ENCODE measurements at regions not wholly inside any gene's neighbourhood (a gene's known extent, or its start where the extent isn't known, plus 50 kb on each side); places are given as distances from the start of the nearest gene placed in this dataset.

DNA sequence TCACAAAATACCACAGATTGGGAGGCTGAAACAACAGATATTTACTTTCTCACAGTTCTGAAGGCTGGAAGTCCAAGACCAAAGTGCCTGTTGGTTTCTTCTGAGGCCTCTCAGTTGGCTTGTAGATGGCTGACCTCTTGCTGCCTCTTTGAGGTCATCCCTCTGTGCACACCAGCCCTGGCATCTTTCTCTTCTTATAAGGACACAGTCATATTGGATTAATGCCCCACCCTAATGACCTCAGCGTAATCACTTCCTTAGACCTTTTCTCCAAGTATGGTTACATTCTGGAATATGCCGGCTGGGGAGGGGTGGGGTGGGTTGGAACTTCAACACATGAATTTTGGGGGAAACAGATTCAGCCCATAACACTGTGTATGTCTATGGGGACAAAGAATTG lies 116.2 kb upstream of the LNX1 start:
- Histone ChIP-seq H3K36me3 (ENCODE audit: control insufficient read depth in 2 of 2, insufficient read depth in 1 of 2, low read length in 2 of 2) (no peaks in the 10 kb centered on the region), H3K27ac (ENCODE audit: extremely low read depth, low read depth, low read length) (no peak overlapping the region), H3K9me3 (ENCODE audit: control insufficient read depth, insufficient read depth, low read depth, low read length) (no peaks in the 10 kb centered on the region), H3K4me1 (ENCODE audit: control insufficient read depth, insufficient read depth, low read length) (peaks cover 5% of the 10 kb centered on the region), H3K4me3 (ENCODE audit: low read depth, low read length) (no peak overlapping the region)
- POLR2A ChIA-PET = no interaction called here
- TF ChIP-seq HOXC10 (CRISPR knock-in tag; IDR thresholded peaks at IDR 0.05) (no peak), ZNF133 (tag by site-specific recombination; IDR thresholded peaks at IDR 0.05) (no peak), ZNF121 (tag by site-specific recombination; IDR thresholded peaks at IDR 0.05) (no peak)
- TF ChIP-seq, protein P1, sequence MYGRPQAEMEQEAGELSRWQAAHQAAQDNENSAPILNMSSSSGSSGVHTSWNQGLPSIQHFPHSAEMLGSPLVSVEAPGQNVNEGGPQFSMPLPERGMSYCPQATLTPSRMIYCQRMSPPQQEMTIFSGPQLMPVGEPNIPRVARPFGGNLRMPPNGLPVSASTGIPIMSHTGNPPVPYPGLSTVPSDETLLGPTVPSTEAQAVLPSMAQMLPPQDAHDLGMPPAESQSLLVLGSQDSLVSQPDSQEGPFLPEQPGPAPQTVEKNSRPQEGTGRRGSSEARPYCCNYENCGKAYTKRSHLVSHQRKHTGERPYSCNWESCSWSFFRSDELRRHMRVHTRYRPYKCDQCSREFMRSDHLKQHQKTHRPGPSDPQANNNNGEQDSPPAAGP (tag by site-specific recombination; IDR thresholded peaks at IDR 0.05) = no peak
- CTCF ChIA-PET = interaction anchor here (0.6 to 1.5 kb wide), 7 partner anchors 17 to 223 kb away, joined by 3 to 8 read pairs (median 4); no protein-coding TSS in a partner anchor

DNA sequence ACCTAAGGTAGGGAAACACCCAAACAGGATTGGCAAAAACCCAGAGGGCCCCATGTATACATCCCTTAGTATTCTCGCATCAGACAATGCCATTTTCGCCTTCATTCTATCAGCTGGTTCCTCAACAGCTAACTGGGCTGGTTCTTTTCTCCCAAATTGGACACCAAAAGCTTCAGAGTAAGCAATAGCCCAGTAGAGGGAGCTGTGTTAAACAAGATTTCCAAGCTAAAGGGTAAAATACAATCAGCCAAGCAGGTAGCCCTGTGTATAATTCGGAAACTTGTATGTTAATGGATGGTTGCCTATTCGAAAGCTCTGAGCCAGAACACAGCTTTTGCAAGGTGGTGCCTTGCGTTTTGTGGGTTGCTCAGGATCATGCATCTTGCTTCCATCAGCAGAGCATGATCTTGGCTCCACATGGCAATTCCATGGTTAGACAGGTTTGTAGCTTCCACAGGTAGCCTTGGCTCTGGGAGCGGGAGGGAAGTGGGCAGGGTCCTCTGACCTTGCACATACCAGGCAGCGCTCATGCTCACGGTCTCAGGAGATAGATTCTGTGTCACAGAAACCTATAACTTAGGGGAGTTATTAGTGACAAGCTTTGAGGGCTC lies 115.2 kb upstream of the LNX1 start:
- Histone ChIP-seq H3K4me3 (ENCODE audit: low read depth, low read length) (no peak overlapping the region), H3K27ac (ENCODE audit: extremely low read depth, low read depth, low read length) (no peak overlapping the region), H3K36me3 (ENCODE audit: control insufficient read depth in 2 of 2, insufficient read depth in 1 of 2, low read length in 2 of 2) (no peaks in the 10 kb centered on the region), H3K9me3 (ENCODE audit: control insufficient read depth, insufficient read depth, low read depth, low read length) (no peaks in the 10 kb centered on the region), H3K4me1 (ENCODE audit: control insufficient read depth, insufficient read depth, low read length) (peaks cover 11% of the 10 kb centered on the region)
- POLR2A ChIA-PET = no interaction called here
- CTCF ChIA-PET = interaction anchor here (0.5 to 1.8 kb wide), 20 partner anchors 8 to 1297 kb away, joined by 3 to 9 read pairs (median 4); no protein-coding TSS in a partner anchor
- TF ChIP-seq ZNF175 (tag by site-specific recombination; IDR thresholded peaks at IDR 0.05) = no peak
- TF ChIP-seq SP2 (tag by site-specific recombination; IDR thresholded peaks at IDR 0.05) = no peak
- TF ChIP-seq ZNF654 (tag by site-specific recombination; IDR thresholded peaks at IDR 0.05; ENCODE audit: low read depth) = peak; percentile 58
- TF ChIP-seq ZNF600 (tag by site-specific recombination; IDR thresholded peaks at IDR 0.05) = no peak
- no peak for TF ChIP-seq ZNF660 (tag by site-specific recombination; IDR thresholded peaks at IDR 0.05)

DNA sequence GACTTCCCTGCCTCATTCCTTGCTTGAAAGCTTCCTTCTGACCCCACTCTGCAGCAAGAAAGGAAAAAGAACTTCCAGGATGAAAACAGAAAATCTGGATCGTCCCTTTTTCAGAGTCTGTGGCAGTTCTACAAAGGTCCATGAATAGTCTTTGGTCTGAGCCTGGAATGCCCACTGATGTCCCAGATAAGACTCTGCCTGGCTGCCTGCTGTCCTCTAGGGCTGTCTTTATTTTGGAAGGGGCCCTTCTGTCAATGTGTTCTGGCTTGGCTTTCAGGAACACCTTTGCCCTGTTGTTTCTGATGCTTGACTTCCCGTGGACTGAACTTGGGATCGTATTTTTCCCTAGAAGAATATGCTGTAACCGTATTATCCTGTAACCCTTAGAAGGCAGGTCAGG lies 114.7 kb upstream of the LNX1 start:
- CTCF ChIA-PET = interaction anchor here (0.6 to 1.8 kb wide), 11 partner anchors 9 to 1296 kb away, joined by 3 to 9 read pairs (median 4); no protein-coding TSS in a partner anchor
- Histone ChIP-seq H3K9me3 (ENCODE audit: control insufficient read depth, insufficient read depth, low read depth, low read length) (no peaks in the 10 kb centered on the region), H3K36me3 (ENCODE audit: control insufficient read depth in 2 of 2, insufficient read depth in 1 of 2, low read length in 2 of 2) (no peaks in the 10 kb centered on the region), H3K27ac (ENCODE audit: extremely low read depth, low read depth, low read length) (no peak overlapping the region), H3K4me3 (ENCODE audit: low read depth, low read length) (no peak overlapping the region), H3K4me1 (ENCODE audit: control insufficient read depth, insufficient read depth, low read length) (peaks cover 11% of the 10 kb centered on the region)
- POLR2A ChIA-PET = no interaction called here
- TF ChIP-seq ZNF664 (tag by site-specific recombination; IDR thresholded peaks at IDR 0.05) (no peak), SCRT1 (tag by site-specific recombination; IDR thresholded peaks at IDR 0.05; ENCODE audit: borderline replicate concordance) (no peak), ZNF350 (tag by site-specific recombination; IDR thresholded peaks at IDR 0.05) (no peak), ZNF426 (tag by site-specific recombination; IDR thresholded peaks at IDR 0.05) (no peak), ZNF670 (tag by site-specific recombination; IDR thresholded peaks at IDR 0.05; ENCODE audit: low read depth) (no peak), ZBTB48 (tag by site-specific recombination; IDR thresholded peaks at IDR 0.05) (no peak), ZNF391 (tag by site-specific recombination; IDR thresholded peaks at IDR 0.05; ENCODE audit: borderline replicate concordance, low read depth) (no peak), ZNF48 (tag by site-specific recombination; IDR thresholded peaks at IDR 0.05) (no peak), ZXDB (tag by site-specific recombination; IDR thresholded peaks at IDR 0.05) (no peak), ZNF76 (tag by site-specific recombination; IDR thresholded peaks at IDR 0.05; ENCODE audit: borderline replicate concordance, low read depth) (no peak), ZNF23 (tag by site-specific recombination; IDR thresholded peaks at IDR 0.05; ENCODE audit: borderline replicate concordance) (no peak), ZNF214 (tag by site-specific recombination; IDR thresholded peaks at IDR 0.05; ENCODE audit: borderline replicate concordance) (no peak), ZNF776 (tag by site-specific recombination; IDR thresholded peaks at IDR 0.05; ENCODE audit: borderline replicate concordance) (no peak), ZFHX2 (tag by site-specific recombination; conservative IDR thresholded peaks at IDR 0.05) (no peak)
- TF ChIP-seq, protein P2, sequence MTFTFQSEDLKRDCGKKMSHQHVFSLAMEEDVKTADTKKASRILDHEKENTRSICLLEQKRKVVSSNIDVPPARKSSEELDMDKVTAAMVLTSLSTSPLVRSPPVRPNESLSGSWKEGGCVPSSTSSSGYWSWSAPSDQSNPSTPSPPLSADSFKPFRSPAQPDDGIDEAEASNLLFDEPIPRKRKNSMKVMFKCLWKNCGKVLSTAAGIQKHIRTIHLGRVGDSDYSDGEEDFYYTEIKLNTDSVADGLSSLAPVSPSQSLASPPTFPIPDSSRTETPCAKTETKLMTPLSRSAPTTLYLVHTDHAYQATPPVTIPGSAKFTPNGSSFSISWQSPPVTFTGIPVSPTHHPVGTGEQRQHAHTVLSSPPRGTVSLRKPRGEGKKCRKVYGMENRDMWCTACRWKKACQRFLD (tag by site-specific recombination; IDR thresholded peaks at IDR 0.05) = no peak
- TF ChIP-seq, protein P3, sequence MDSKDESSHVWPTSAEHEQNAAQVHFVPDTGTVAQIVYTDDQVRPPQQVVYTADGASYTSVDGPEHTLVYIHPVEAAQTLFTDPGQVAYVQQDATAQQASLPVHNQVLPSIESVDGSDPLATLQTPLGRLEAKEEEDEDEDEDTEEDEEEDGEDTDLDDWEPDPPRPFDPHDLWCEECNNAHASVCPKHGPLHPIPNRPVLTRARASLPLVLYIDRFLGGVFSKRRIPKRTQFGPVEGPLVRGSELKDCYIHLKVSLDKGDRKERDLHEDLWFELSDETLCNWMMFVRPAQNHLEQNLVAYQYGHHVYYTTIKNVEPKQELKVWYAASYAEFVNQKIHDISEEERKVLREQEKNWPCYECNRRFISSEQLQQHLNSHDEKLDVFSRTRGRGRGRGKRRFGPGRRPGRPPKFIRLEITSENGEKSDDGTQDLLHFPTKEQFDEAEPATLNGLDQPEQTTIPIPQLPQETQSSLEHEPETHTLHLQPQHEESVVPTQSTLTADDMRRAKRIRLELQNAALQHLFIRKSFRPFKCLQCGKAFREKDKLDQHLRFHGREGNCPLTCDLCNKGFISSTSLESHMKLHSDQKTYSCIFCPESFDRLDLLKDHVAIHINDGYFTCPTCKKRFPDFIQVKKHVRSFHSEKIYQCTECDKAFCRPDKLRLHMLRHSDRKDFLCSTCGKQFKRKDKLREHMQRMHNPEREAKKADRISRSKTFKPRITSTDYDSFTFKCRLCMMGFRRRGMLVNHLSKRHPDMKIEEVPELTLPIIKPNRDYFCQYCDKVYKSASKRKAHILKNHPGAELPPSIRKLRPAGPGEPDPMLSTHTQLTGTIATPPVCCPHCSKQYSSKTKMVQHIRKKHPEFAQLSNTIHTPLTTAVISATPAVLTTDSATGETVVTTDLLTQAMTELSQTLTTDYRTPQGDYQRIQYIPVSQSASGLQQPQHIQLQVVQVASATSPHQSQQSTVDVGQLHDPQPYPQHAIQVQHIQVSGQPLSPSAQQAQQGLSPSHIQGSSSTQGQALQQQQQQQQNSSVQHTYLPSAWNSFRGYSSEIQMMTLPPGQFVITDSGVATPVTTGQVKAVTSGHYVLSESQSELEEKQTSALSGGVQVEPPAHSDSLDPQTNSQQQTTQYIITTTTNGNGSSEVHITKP (tag by site-specific recombination; IDR thresholded peaks at IDR 0.05) = no peak
- TF ChIP-seq, protein P4, sequence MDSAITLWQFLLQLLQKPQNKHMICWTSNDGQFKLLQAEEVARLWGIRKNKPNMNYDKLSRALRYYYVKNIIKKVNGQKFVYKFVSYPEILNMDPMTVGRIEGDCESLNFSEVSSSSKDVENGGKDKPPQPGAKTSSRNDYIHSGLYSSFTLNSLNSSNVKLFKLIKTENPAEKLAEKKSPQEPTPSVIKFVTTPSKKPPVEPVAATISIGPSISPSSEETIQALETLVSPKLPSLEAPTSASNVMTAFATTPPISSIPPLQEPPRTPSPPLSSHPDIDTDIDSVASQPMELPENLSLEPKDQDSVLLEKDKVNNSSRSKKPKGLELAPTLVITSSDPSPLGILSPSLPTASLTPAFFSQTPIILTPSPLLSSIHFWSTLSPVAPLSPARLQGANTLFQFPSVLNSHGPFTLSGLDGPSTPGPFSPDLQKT (IDR thresholded peaks at IDR 0.05; ENCODE audit: borderline replicate concordance, low read depth, low read length) = no peak
